ENCODE measurements at regions not wholly inside any gene's neighbourhood (a gene's known extent, or its start where the extent isn't known, plus 50 kb on each side); places are given as distances from the start of the nearest gene placed in this dataset.
"Not testable (repeated sequence)": the region's sequence is repeated elsewhere in the genome, so short reads cannot be mapped to it uniquely, and the experiment has no call there.

DNA sequence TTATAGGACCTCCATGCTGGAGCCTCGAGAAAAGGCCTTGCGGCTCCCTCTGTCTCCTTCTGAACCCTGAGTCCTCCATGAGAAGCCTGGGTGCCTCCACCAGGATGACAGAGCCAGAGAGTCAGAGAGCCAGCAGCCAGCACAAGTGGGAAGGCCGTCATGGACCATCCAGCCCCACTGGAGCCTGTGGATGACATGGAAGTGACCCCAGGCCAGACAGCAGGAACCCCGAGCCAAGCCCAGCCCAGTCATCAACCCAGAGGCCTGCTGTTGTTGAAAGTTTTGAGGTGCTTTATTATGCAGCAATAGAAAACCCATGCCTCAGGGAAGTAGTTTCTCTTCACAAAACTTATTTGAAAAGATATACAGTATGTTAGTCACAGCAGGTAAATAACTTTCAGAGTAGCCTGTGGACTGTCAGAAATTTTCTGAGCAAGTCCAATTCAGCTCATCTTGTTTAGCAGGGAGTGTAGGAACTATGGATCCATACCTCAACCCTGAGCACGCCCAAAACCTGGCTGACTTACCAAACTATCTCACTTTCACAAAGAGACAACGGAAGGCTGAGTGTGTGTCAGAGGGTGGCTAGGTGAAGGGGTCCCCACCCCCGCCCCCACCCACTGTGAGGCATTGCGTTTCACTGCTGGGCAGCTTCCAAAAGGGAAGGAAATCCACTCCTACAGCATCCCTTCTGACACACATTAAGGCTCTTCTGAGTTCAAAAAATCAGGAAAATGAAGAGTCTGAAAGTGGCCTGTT, 79.9 kb upstream of the NDUFV2 start:
- in situ Hi-C loops (cut with HindIII; ENCODE audit: low pct_ligation_motif_present, low pct_unique_long_range_greater_than_20kb, low sequenced_read_pairs), result no loop called here
- DNase-seq, result no peak

DNA sequence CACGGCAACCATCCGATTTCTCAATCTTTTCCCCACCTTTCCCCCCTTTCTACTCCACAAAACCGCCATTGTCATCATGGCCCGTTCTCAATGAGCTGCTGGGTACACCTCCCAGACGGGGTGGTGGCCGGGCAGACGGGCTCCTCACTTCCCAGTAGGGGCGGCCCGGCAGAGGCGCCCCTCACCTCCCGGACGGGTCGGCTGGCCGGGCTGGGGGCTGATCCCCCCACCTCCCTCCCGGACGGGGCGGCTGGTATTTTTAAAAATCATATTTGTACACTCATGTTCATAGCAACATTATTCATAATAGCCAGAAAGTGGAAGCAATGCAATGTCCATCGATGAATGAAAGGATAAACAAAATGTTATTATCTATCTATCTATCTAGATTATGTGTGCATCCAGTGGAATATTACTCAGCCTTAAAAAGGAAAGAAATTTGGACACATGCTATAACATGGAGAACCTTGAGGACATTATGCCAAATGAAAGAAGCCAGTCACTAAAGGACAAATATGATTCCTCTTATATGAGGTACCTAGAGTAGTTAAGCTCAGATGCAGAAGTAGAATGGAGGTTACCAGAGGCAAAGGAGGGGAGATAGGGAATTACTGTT, 78.4 kb upstream of the NDUFV2 start:
- in situ Hi-C loops (cut with HindIII; ENCODE audit: low pct_ligation_motif_present, low pct_unique_long_range_greater_than_20kb, low sequenced_read_pairs); DNase-seq: not testable (repeated sequence)

DNA sequence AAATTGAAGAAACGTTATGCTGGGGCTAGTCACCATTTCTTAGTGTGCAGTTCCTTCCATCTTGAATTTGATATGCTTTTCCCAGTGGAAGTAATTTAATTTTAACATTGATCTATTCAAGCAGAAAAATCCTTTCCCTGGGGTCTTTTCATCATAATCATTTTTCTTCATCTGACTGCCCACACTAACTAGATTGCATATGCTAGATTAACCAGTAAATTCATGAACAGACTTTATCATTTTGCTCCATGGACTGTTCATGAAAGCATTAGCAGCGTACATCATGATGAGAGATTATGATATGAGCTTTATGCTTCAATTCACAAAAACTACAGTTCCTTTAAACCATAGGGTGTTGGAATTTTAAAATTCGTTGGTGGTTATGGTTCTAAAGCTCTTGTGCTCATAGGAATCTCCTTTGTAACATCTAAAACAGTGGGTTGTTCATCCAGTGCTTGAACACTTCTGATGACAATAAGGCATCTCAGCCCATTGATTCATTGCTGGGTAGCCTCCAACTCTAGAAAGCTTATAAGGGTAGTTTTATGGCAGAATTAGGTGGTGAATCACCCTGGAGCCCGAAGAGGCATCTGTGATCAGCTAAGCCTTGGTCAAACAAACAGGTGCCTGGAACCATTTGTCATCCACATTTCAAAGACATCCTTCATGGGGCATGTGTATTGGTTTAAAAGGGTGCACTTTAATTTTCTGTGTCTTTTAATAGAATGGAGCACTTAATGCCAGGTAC, 77.2 kb upstream of the NDUFV2 start:
- in situ Hi-C loops (cut with HindIII; ENCODE audit: low pct_ligation_motif_present, low pct_unique_long_range_greater_than_20kb, low sequenced_read_pairs), result no loop called here
- no peak for DNase-seq

DNA sequence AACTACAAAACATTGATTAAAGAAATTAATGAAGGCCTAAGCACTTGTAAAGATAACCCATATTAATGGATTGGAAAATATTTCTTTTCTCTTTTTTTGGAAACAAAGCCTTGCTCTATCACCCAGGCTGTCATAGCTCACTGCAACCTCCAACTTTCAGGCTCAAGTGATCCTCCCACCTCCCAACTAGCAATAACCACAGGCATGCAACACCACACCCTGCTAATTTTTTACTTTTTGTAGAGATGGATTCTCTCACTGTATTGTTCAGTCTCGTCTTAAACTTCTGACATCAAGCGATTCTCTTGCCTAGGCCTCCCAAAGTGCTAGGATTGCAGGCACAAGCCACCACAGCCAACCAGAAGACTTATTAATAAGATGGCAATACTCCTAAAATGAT, 73.4 kb upstream of the NDUFV2 start:
- in situ Hi-C loops (cut with HindIII; ENCODE audit: low pct_ligation_motif_present, low pct_unique_long_range_greater_than_20kb, low sequenced_read_pairs), result no loop called here
- DNase-seq, result no peak

DNA sequence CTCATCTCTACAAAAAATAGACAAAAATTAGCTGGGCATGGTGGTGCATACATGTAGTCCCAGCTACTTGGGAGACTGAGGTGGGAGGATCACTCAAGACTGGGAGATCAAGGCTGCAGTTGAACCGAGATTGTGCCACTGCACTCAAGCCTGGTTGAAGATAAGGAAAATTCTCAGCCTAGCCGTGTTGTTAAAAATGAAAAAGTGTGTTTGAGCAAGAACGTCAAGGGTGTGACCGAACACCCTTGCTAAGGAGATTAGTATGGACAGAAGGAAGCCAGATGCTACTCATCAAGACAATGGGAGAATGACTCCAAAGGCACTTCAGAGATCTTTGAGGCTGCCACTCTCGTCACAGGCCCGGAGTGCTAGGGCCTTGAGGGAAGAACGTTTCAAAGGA, 70.0 kb upstream of the NDUFV2 start:
- no peak for DNase-seq
- in situ Hi-C loops (cut with HindIII; ENCODE audit: low pct_ligation_motif_present, low pct_unique_long_range_greater_than_20kb, low sequenced_read_pairs), result no loop called here

DNA sequence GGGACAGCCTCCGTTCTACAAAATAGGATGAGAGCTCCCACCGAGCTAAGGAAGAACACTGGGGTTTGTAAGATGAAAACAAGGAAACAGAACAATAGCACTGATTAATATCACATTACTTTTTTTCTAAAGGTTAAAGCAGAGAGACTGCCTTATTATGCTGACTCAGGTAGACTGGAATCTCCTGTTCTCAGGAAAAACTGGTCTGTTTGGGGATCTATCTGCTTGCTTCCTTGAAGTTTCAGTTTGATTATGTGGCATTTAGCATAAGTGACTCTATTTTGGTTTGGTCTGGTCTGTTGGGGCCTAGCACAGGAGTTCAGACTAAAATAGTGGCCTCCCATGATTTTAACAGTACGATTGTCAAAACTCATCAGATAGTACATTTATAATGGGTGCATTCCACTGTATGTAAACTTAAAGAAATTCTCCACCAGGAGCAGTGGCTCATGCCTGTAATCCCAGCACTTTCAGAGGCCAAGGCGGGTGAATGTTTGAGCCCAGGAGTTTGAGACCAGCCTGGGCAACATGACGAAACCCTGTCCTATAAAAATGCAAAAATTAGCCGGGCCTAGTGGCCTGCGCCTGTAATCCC, 64.1 kb upstream of the NDUFV2 start:
- no peak for DNase-seq
- in situ Hi-C loops (cut with HindIII; ENCODE audit: low pct_ligation_motif_present, low pct_unique_long_range_greater_than_20kb, low sequenced_read_pairs), result no loop called here

DNA sequence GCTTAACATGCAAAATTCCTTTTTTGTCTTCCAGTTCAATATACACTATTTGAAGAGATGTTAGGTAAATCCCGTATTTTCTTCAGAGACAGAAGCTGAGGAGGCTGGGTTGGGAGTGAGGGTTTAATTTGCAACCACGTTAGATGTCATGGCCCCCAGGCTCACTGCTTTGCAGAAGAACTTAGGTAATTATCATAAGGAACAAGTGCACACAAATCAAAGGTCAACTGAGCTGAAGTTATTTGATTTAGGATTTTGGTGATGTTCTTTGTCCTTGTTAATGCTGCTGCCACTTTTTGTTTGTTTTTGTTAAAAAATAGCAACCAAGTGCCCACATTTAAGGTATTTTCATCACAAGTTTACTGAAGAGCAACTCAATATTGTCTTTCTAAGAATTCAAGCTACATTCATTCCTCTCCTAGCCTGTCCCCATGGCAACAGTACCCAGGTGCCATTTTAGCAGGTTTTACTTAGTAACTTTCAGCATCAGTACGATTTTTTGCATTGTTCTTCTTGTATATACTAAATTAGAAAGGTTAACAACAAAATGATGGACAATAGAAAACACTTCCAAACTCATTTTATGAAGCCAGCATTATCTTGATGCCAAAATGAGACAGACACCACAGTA, 62.9 kb upstream of the NDUFV2 start:
- in situ Hi-C loops (cut with HindIII; ENCODE audit: low pct_ligation_motif_present, low pct_unique_long_range_greater_than_20kb, low sequenced_read_pairs), result no loop called here
- DNase-seq, result no peak

DNA sequence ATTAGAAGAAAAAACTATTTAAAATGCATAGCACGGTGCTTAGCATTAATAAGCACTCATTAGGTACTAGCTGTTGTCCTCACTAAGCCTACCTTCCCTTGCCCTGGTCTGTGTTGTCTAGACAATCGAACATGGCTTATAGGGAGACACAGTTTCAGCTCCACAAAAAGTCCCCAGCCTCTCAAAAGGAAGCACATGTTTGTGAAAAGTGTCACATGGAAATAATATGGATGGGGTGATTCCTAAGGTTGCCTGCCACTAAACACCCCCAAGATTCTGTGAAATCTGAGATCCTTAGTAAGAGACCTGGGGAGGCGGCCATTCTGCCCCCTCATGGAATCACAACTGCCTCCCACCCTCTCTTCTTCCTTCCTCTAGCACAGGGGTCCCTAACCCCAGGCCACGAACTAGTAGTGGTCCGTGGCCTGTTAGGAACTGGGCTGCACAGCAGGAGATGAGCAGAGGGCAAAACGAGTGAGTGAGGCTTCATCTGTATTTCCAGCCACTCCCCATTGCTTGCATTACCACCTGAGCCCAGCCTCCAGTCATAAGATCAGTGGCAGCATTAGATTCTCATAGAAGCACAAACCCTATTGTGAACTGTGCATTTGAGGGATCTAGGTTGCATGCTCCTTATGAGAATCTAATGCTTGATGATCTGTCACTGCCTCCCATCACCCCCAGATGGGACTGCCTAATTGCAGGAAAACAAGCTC, 59.6 kb upstream of the NDUFV2 start:
- in situ Hi-C loops (cut with HindIII; ENCODE audit: low pct_ligation_motif_present, low pct_unique_long_range_greater_than_20kb, low sequenced_read_pairs), result no loop called here
- no peak for DNase-seq

DNA sequence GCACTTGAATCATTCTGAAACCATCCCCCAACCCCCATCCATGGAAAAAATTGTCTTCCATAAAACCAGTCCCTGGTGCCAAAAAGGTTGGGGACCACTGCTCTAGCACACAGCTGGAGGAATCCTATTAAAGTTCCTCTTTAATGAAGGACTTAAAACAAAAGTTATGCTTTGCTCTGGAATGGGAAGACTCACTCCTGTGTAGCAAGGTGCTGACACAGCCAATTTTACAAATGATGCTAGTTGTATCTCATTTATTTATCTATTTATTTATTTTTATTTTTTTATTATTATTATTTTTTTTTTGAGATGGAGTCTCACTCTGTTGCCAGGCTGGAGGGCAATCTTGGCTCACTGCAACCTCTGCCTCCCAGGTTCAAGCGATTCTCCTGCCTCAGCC, 58.9 kb upstream of the NDUFV2 start:
- no peak for DNase-seq
- in situ Hi-C loops (cut with HindIII; ENCODE audit: low pct_ligation_motif_present, low pct_unique_long_range_greater_than_20kb, low sequenced_read_pairs), result no loop called here

DNA sequence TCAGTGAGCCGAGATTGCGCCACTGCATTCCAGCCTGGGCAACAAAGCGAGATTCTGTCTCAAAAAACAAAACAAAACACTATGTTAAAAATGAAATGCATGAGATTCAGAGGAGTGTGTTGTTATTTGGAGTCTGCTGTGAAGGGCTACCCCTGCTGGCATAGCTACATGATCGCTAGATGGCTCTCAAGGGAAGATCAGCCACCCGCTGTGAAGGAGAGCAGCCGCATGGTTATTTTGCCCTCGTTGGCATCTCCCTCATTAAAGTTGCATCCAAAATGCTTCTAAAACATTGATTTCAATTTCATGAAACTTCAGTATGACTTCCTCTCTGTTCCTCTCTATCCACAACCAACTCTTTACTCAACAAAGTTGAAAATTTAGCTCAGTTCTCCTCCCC, 54.8 kb upstream of the NDUFV2 start:
- in situ Hi-C loops (cut with HindIII; ENCODE audit: low pct_ligation_motif_present, low pct_unique_long_range_greater_than_20kb, low sequenced_read_pairs), result no loop called here

DNA sequence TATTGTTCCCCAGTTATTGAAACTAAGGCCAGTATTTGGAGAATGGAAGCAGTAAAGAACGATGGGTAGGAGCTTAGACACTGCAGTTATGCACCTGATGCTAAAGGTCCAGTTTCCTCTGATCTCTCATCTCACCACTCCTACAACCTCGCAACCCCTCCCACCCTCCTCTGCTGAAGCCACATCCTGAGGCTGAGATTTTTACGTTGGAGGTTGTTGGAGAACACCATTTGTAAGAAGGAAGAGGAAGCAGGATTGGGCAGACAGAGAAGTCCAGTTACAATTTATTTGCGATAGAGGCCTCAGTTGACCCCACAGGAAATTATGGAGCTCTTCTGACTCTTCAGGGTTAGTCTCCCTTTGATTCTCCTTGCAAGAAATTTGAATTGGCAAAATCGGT, 54.3 kb upstream of the NDUFV2 start:
- no peak for DNase-seq
- in situ Hi-C loops (cut with HindIII; ENCODE audit: low pct_ligation_motif_present, low pct_unique_long_range_greater_than_20kb, low sequenced_read_pairs), result no loop called here

More for the DNA sequence above, 54.8 kb upstream of the NDUFV2 start:
- DNase-seq, result no peak

DNA sequence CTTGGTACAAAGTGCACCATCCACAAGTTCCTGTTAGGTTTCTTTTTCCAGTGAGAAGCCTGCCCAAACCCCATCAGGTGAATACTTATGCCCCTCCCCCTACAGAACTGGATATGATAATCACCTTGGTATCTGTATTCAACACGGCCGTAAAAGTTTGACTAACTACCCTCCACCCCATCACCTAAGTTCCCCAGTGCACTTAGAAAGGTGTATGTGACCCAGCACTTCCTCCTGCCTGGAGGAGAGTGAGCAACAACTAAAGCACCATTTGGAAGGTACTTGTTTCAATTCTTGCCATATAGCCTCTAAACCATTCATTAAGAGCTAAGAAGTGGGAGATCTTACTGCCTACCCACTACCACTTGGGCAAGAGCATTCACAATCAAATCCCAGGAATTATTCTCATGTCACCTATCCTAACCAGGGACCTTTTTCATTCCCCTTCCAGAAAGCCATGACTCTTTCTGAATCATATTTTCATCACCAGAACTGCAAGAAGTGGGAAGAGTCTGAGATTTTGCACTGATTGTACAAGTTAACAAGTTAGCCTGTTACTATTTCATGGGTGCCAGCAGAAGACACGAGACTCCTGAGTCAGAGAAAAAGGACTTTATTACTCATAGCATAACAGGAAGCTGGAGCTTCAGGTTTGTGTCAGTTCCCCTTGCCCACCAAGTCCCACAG, 53.5 kb upstream of the NDUFV2 start:
- in situ Hi-C loops (cut with HindIII; ENCODE audit: low pct_ligation_motif_present, low pct_unique_long_range_greater_than_20kb, low sequenced_read_pairs), result no loop called here
- DNase-seq, result no peak

DNA sequence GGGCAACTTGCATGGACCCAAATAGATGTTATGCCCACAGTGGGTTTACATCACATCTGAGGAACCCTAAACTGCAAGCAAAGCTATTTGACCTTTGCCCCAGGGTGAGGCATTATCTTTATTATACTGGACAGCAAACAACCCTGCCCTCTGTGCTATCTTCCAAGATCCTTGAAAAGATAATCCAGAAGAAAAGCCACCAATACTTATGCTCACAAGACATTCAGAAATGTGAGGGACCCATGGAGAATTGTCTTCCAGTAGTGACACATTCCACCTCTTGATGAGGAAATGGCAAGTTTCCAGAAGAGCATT, 53.0 kb upstream of the NDUFV2 start:
- in situ Hi-C loops (cut with HindIII; ENCODE audit: low pct_ligation_motif_present, low pct_unique_long_range_greater_than_20kb, low sequenced_read_pairs), result no loop called here
- DNase-seq, result no peak

DNA sequence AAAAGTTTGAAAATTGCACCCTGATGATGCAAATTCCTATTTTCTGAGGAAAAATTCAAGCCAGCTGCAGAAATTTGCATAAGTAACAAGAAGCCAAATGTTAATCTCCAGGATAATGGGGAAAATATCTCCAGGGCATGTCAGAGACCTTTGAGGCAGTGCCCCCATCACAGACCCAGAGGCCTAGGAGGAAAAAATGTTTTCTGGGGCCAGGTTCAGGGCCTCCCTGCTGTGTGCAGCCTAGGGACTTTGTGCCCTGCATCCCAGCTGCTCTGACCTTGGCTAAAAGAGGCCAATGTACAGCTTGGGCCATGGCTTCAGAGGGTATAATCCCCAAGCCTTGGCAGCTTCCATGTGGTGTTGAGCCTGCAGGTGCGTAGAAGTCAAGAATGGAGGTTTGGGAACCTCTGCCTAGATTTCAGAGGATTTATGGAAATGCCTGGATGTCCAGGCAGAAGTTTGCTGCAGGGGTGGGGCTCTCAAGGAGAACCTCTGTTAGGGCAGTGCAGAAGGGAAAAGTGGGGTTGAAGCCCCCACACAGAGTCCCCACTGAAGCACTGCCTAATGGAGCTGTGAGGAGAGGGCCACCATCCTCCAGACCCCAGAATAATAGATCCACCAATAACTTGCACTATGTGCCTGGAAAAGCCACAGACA, 51.7 kb upstream of the NDUFV2 start:
- in situ Hi-C loops (cut with HindIII; ENCODE audit: low pct_ligation_motif_present, low pct_unique_long_range_greater_than_20kb, low sequenced_read_pairs); DNase-seq: not testable (repeated sequence)

Measured in ACHN (cell line).